Adrenal gland (tissue), 5 donors: ENCODE measurements at regions not wholly inside any gene's neighbourhood (a gene's known extent, or its start where the extent isn't known, plus 50 kb on each side); places are given as distances from the start of the nearest gene placed in this dataset.

Experiments
- CTCF ChIP-seq, 6 experiments: fragments of 450-650 bp in 4 of 6; fragments of 200-600 bp in 2 of 6; sonication (generic) in 1 of 6; IDR thresholded peaks; 1 replicate in 5 of 6; 2 replicates in 1 of 6; pipeline versions ENCODE4 v1.5.1 to v1.8.0; 2016 to 2021; ENCODE audit warnings: antibody characterized with exemption in 6 of 6, mild to moderate bottlenecking in 2 of 6, moderate library complexity in 1 of 6
- POLR2A ChIP-seq, 2 donors: fragments of 450-650 bp; IDR thresholded peaks; one replicate each; pipeline ENCODE4 v1.6.1; 2017; ENCODE audit warnings: antibody characterized with exemption in 2 of 2, mild to moderate bottlenecking in 2 of 2, moderate library complexity in 1 of 2
- donor health status: DM: no; HTN: no; CAD: no.

GRCh38 chr4:166318810-166319525, 445.9 kb downstream of the TLL1 start:
- TF ChIP-seq CTCF (IDR thresholded peaks at IDR 0.05) = no peak
- no peak for TF ChIP-seq POLR2A (IDR thresholded peaks at IDR 0.05)
